LNCAP (cell line): ENCODE measurements at regions not wholly inside any gene's neighbourhood (a gene's known extent, or its start where the extent isn't known, plus 50 kb on each side); places are given as distances from the start of the nearest gene placed in this dataset.

ENCODE experiments used
- CTCF ChIP-seq: fragments of 450-650 bp; IDR thresholded peaks from 2 replicates; pipeline ENCODE4 v1.5.1; 2017; ENCODE audit warnings: mild to moderate bottlenecking

GRCh38 chr4:54560513-54560912 is 97.2 kb upstream of the KIT start:
- no peak for TF ChIP-seq CTCF

GRCh38 chr4:54561940-54562339 is 95.8 kb upstream of the KIT start:
- TF ChIP-seq CTCF, result no peak

- no peak for TF ChIP-seq CTCF
Observed at GRCh38 chr4:54566608-54567007, 91.1 kb upstream of the KIT start.

- no peak for TF ChIP-seq CTCF
Observed at GRCh38 chr4:54567327-54567726, 90.4 kb upstream of the KIT start.

GRCh38 chr4:54568184-54568583 is 89.6 kb upstream of the KIT start:
- TF ChIP-seq CTCF, result no peak

GRCh38 chr4:54570822-54571221 is 86.9 kb upstream of the KIT start:
- TF ChIP-seq CTCF, result no peak

GRCh38 chr4:54571293-54572151 is 86.2 kb upstream of the KIT start:
- TF ChIP-seq CTCF, result no peak
